Skeletal muscle satellite cell (primary cell): ENCODE measurements at regions not wholly inside any gene's neighbourhood (a gene's known extent, or its start where the extent isn't known, plus 50 kb on each side); places are given as distances from the start of the nearest gene placed in this dataset.

Experiments
- H3K27me3 ChIP-seq: 2 replicates; pipeline ENCODE4 v1.7.0; 2013; ENCODE audit warnings: low read length; ENCODE audit not compliant: control insufficient read depth, insufficient read depth
- H3K36me3 ChIP-seq: 2 replicates; pipeline ENCODE4 v1.7.0; 2013; ENCODE audit warnings: mild to moderate bottlenecking, control low read depth, low read length; ENCODE audit not compliant: insufficient read depth
- H3K4me1 ChIP-seq: 2 replicates; pipeline ENCODE4 v1.7.0; 2013; ENCODE audit warnings: low read length; ENCODE audit not compliant: control insufficient read depth, insufficient read depth
- H3K4me2 ChIP-seq: 2 replicates; pipeline ENCODE4 v1.7.0; 2013; ENCODE audit warnings: mild to moderate bottlenecking, low read length
- H3K4me3 ChIP-seq: 2 replicates; pipeline ENCODE4 v1.7.0; 2013; ENCODE audit warnings: low read length
- H3K9ac ChIP-seq: 2 replicates; pipeline ENCODE4 v1.7.0; 2013; ENCODE audit warnings: mild to moderate bottlenecking, low read depth, low read length, moderate library complexity
- H3K9me3 ChIP-seq: replicated peaks from 2 replicates; pipeline ENCODE4 v1.7.0; 2013; ENCODE audit warnings: mild to moderate bottlenecking, control low read depth, low read length

DNA sequence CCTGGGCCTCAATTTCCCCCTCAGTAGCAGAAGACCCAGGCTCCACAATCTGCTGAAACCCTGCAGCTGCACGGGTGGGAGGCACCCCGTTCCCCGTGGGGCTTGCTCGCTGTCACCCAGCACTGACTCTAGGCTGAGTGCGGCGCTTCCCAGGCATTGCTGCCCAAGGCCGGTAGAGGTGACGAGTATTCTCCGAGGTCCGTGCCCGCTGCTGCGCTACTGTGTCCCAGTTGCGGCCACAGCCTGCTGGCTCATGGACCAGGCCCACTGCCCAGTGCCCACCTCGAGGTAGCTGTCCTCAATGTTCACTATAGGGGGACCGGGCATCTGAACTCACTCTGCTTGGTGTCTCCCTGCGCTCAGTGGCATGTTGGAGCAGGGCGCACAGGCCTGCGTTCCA, 74.7 kb downstream of the GSC start:
- H3K27me3 ChIP-seq = peaks cover 23% of the 10 kb centered on the region
- H3K9me3 ChIP-seq = no peaks in the 10 kb centered on the region
- no peak overlapping the region for H3K4me2 ChIP-seq
- H3K36me3 ChIP-seq = no peaks in the 10 kb centered on the region
- H3K9ac ChIP-seq = no peak overlapping the region
- no peak overlapping the region for H3K4me3 ChIP-seq
- peaks cover 6% of the 10 kb centered on the region for H3K4me1 ChIP-seq

DNA sequence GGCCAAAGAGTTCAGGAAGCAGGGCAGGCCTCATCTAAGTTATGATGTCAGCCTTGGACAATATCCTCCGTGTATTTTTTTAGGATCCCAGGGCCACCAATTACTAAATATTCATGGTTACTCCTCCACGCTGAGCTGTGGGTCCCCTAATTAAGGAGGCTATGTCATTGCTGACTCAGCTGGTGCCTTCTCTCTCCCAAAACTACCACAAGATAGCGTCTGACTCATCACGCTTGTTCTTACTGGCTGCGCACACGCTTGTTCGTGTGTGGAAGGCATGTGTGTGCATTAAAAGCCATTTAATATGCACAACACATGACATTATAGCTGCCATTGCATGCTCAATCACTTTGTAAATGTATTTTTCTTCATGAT, 78.3 kb downstream of the GSC start:
- Histone ChIP-seq H3K4me2 (no peak overlapping the region), H3K9ac (no peak overlapping the region), H3K4me1 (peaks cover 9% of the 10 kb centered on the region)

DNA sequence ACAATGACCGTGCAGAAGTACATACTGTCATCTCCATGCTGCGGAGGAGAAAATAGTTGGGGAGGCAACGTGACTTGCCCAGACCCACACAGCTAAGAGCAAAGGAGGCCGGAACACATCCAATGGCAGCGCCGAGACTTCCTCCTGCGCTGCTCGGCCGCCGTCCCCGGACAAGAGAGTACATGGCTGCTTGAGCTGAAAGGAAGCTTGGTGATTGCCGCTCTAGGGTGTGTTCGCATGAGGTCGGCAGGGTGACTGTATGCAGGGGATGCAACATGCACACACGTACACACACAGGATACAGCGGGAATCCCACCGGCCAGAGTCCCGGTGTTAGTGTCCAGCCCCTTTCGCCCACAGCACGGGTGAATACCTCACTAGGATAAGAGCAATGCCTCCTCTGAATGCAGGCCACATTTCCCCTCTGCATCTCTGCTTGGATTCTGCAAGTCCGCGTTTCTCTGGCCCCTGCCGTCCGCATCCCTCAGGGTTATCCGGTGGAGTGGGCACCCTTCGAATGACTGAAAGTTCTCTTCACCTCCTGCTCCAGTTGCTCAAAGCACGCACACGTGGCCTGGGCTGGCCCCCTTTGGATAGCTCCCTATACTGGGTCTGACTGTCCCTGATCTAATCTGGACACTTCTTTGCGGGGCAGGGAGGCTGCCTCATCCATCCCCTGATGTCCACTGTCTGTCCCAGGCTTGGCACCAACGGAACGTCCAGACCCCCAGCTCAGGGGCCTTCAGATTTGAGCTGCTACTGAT, 78.8 kb downstream of the GSC start:
- no peaks in the 10 kb centered on the region for H3K36me3 ChIP-seq
- no peak overlapping the region for H3K9ac ChIP-seq
- H3K4me1 ChIP-seq = peaks cover 9% of the 10 kb centered on the region
- H3K4me2 ChIP-seq = no peak overlapping the region
- no peak overlapping the region for H3K4me3 ChIP-seq
- H3K27me3 ChIP-seq = no peaks in the 10 kb centered on the region
- no peaks in the 10 kb centered on the region for H3K9me3 ChIP-seq

More for the DNA sequence above, 78.3 kb downstream of the GSC start:
- H3K9me3 ChIP-seq = no peaks in the 10 kb centered on the region
- no peaks in the 10 kb centered on the region for H3K27me3 ChIP-seq
- H3K4me3 ChIP-seq = no peak overlapping the region
- H3K36me3 ChIP-seq = no peaks in the 10 kb centered on the region

DNA sequence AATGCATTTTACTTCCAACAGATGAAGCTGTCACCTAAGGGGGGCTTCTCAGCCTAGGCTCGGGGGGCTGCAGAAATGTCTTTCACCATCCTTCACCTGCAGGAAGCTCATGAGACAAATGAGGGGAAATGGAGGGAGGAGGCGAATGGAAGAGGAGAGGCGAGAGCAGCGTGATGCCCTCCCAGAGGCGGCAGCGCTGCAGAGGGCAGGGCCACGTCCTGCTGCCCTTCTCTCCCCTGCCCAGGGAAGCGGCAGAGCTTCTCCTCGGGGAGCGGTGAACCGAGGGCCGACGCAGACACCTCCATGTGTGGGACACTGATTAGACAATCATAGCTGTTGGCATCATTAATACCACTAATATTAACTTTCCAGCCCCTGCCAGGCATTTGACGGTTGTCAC, 78.3 kb downstream of the SERPINA3 start:
- Histone ChIP-seq H3K4me1 (peaks cover 9% of the 10 kb centered on the region), H3K9ac (no peak overlapping the region), H3K27me3 (no peaks in the 10 kb centered on the region), H3K4me3 (no peak overlapping the region), H3K9me3 (no peaks in the 10 kb centered on the region), H3K4me2 (no peak overlapping the region), H3K36me3 (no peaks in the 10 kb centered on the region)

DNA sequence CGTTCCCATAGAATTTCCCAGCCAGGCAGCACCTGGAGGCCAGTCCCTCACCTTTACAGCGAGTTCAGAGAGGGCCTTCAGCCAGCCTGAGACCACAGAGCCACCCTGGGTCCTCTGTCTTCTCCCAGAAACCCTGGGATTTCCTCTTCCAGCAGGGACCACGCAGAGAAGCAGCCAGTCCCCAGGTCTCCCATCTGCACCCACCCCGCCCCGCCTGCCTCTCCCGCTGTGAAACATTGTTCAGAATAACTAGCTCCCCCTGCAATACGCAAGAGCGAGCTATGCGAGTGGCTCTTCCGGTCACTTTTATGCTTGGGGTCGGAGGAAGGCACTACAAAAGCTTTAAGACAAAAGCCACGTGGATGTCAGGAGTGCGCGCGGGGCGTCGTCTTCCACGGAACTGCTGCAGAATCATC, 77.8 kb downstream of the SERPINA3 start:
- Histone ChIP-seq H3K9ac (peak overlapping the region; percentile 54), H3K9me3 (no peaks in the 10 kb centered on the region), H3K4me2 (peak overlapping the region; percentile 75), H3K27me3 (no peaks in the 10 kb centered on the region), H3K4me1 (peaks cover 9% of the 10 kb centered on the region), H3K36me3 (no peaks in the 10 kb centered on the region), H3K4me3 (no peak overlapping the region)

DNA sequence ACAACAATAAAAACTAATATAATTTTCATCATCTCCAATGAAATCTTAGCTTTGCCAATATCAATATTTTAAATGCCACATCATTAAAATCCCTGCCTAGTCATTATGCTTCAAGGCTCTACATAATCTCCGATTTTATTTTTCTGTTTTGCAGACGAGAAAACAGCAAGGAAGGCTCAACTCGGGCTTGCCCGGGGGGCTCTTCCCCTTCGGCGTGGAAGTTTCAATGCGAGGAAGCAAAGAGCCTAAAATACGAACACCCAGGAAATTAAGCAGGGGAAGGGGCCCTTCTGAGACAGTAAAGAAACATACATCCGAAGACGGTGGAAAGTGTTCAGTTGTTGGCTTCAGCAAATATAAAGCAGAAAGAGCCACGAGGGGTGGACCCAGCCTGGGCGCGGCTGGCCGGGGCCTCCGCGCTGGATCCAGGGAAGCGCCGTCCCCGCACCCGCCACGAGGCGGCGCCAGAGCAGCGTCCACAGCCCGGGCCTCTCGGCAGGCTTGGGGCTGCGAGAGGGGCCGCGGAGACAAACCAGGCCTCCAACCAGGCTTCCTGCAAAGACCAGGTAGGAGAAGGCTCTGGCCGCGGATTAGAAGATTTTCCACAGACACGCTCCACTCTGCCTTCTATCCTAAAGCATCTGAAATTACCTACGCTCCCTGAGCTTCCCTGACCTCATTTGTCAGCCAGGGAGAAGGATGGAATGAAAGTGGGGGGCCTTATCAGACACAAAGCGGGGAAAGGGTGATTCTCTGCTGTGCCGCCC, 77.2 kb downstream of the SERPINA3 start:
- Histone ChIP-seq H3K4me3 (peak overlapping the region; percentile 52), H3K9ac (peak overlapping the region; percentile 54)

DNA sequence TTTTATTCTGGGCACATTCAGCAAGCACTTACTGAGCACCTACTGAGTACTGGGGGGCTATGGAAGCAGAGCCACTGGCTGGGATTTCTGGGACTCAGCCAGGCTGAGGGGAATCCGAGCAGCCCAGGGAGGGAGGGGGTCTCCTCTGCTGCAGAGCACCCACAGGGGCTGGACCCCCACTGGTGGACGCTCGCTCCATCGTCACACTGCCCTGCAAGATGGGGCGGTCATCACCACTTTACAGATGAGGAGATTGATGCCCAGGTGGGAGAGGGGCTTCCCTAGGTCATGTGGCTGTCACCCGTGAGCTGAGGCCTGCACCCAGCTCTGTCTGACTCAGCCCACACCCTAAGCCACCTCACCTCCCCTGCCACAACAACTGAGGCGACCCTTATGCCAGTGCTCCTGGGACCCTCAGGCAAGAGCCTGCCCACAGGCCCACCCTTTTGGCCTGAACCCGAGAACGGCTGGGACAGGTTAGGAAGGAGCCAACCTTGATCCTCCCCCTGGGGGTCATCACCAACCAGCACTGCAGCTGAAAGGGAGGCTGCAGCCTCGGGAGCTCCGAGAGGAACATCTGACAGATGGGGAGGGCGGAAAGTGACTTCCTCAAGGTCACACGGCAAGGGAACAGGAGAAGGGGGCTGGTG, 74.4 kb downstream of the SERPINA3 start:
- Histone ChIP-seq H3K36me3 (no peaks in the 10 kb centered on the region), H3K4me3 (no peak overlapping the region), H3K4me2 (no peak overlapping the region), H3K9ac (no peak overlapping the region), H3K9me3 (no peaks in the 10 kb centered on the region), H3K4me1 (peaks cover 6% of the 10 kb centered on the region), H3K27me3 (no peaks in the 10 kb centered on the region)

More for the DNA sequence above, 77.2 kb downstream of the SERPINA3 start:
- Histone ChIP-seq H3K4me2 (peak overlapping the region; percentile 75), H3K36me3 (no peaks in the 10 kb centered on the region), H3K4me1 (peaks cover 9% of the 10 kb centered on the region), H3K27me3 (no peaks in the 10 kb centered on the region), H3K9me3 (no peaks in the 10 kb centered on the region)

DNA sequence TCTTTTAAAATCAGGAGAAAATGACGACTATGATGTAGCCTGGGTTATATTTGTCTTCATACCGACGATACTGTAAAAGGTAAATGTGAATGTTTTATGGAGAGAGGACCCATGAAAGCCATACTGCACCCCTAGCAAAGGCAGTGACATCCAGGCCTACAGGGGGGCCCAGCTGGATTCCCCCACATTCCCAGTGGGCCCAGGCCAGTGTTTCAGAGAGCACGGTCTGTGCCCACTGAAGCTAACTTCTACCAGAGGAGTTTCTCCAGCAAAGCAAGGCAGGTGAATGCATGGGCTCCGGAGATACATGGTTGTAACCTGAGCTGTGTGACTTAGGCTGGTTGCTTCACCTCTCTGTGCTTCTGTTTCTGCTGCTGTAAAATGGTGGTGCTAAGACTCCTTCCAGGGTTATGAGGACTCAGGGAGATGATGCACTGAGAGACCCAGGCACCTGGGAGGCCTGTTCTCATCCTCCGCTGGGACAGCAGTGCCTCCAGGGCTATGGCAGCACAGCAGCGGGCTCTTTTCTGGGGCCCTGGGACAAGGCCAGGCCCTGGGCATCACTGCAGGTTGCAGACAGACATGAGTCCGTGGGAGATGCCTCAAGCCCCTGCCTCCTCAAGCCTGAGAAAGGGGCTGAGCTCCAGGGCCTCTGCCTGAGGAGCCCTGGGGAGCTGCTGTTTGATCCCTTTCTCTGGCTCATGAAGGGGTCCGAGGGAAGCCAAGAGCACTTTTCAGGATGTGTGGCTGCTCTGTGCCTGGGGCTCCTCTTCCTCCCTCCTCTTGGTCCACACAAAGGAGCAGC, 73.7 kb downstream of the SERPINA3 start:
- H3K4me2 ChIP-seq = no peak overlapping the region
- no peaks in the 10 kb centered on the region for H3K9me3 ChIP-seq
- H3K9ac ChIP-seq = no peak overlapping the region
- no peaks in the 10 kb centered on the region for H3K27me3 ChIP-seq
- H3K4me1 ChIP-seq = peaks cover 3% of the 10 kb centered on the region
- no peak overlapping the region for H3K4me3 ChIP-seq
- no peaks in the 10 kb centered on the region for H3K36me3 ChIP-seq

DNA sequence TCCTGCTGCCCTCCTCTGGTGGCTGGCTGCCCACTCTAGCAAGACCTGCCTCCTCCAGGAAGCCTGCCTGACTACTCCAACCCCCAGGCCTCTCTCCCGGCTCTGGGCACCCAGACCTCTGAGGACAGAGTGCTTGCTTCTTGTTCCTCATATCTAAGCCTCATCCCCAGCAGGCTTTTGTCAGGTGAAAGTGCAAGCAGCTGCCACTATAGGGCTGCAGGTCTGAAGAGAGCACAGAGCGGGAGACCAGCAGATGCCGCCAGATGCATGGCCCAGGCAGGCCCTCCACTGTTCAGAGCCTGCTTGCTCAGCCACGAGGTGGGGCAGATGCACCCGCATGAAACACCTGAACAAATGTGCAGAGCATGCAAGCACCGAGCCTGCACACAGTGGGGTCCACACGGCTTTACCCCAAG, 73.0 kb downstream of the SERPINA3 start:
- Histone ChIP-seq H3K4me1 (peaks cover 3% of the 10 kb centered on the region), H3K27me3 (no peaks in the 10 kb centered on the region), H3K4me2 (no peak overlapping the region)

DNA sequence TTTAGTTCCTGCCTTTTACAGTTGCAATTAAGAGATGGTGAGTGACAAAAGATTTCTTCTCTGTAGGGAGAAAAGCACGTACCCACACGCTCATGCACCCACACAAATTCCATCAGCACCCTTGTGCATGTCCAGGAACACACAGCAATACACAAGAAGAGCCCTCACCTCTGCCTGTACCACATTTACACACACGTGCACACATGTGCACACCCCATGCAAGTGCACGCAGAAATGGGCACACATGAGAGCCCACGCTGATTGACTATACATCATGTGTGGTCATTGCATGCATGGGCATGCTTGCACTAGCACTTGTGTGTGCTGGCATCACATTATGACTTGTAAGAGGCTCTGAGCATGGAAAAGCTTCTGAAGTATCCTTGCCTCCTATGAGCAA, 70.5 kb downstream of the SERPINA3 start:
- H3K36me3 ChIP-seq = no peaks in the 10 kb centered on the region
- H3K4me1 ChIP-seq = no peaks in the 10 kb centered on the region
- H3K4me2 ChIP-seq = no peak overlapping the region
- H3K9ac ChIP-seq = no peak overlapping the region
- no peaks in the 10 kb centered on the region for H3K9me3 ChIP-seq
- no peak overlapping the region for H3K4me3 ChIP-seq
- H3K27me3 ChIP-seq = no peaks in the 10 kb centered on the region

More for the DNA sequence above, 73.0 kb downstream of the SERPINA3 start:
- H3K9me3 ChIP-seq = no peaks in the 10 kb centered on the region
- no peak overlapping the region for H3K9ac ChIP-seq
- H3K4me3 ChIP-seq = no peak overlapping the region
- H3K36me3 ChIP-seq = no peaks in the 10 kb centered on the region

DNA sequence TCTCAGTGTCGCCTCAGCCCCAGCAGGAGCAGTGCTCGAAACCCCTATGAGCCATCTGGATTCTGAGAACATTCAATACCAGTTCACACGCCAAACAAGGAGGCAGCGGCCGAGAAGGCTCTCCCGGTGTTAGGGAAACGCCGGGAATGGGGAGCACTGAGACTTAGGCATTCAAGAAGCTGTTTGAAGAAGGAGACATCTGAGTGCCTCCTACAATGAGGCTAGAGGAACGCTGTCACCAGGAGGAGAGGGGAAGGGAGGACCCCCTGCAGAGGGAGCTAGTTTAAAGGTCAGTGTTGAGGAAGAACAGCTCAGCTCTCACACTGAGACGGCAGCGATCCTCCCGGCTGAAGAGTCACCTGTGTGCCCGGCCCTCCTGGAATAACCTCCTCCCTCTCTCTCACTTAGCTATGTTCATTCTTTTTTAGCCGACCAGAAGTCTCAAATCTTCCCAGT, 69.9 kb downstream of the SERPINA3 start:
- H3K4me1 ChIP-seq = no peaks in the 10 kb centered on the region
- no peaks in the 10 kb centered on the region for H3K27me3 ChIP-seq
- no peaks in the 10 kb centered on the region for H3K9me3 ChIP-seq
- H3K36me3 ChIP-seq = no peaks in the 10 kb centered on the region
- H3K4me3 ChIP-seq = no peak overlapping the region
- H3K4me2 ChIP-seq = no peak overlapping the region
- no peak overlapping the region for H3K9ac ChIP-seq
